PC-9 (cell line): ENCODE measurements at regions not wholly inside any gene's neighbourhood (a gene's known extent, or its start where the extent isn't known, plus 50 kb on each side); places are given as distances from the start of the nearest gene placed in this dataset.

Source experiments
- CTCF ChIP-seq: fragments of 200-600 bp; sonication (generic); conservative IDR thresholded peaks from 2 replicates; pipeline ENCODE4 v1.6.1; 2017; ENCODE audit warnings: mixed run types, antibody characterized with exemption, mild to moderate bottlenecking, moderate library complexity
- EZH2 ChIP-seq: fragments of 200-600 bp; sonication (generic); IDR thresholded peaks from 2 replicates; pipeline ENCODE4 v1.8.0; 2017; ENCODE audit warnings: antibody characterized with exemption, low read depth

GRCh38 chr21:43330306-43330881 lies 96.5 kb downstream of the SIK1 start:
- TF ChIP-seq CTCF (no peak), EZH2 (no peak)
